SK-N-SH (cell line): ENCODE measurements at regions not wholly inside any gene's neighbourhood (a gene's known extent, or its start where the extent isn't known, plus 50 kb on each side); places are given as distances from the start of the nearest gene placed in this dataset.

Experiments used
- JUND ChIP-seq: IDR thresholded peaks from 2 replicates; pipeline ENCODE4 v1.4.0; 2012
- TAF1 ChIP-seq: IDR thresholded peaks from 2 replicates; pipeline ENCODE4 v1.6.1; 2012; ENCODE audit warnings: low read depth, mild to moderate bottlenecking, low read length, moderate library complexity, borderline replicate concordance
- TEAD4 ChIP-seq: IDR thresholded peaks from 2 replicates; pipeline ENCODE4 v1.4.0; 2012; ENCODE audit warnings: mild to moderate bottlenecking, borderline replicate concordance; ENCODE audit not compliant: insufficient read depth
- TF ChIP-seq, protein P1 (sequence below): fragments of 200-600 bp; sonication (generic); IDR thresholded peaks from 2 replicates; pipeline ENCODE4 v1.6.1; 2017; ENCODE audit warnings: antibody characterized with exemption, mild to moderate bottlenecking, moderate library complexity
- TF ChIP-seq, protein P2 (sequence below): fragments of 150-350 bp; IDR thresholded peaks from 2 replicates; pipeline ENCODE4 v1.6.1; 2016; ENCODE audit warnings: mild to moderate bottlenecking, low read depth, low read length

DNA sequence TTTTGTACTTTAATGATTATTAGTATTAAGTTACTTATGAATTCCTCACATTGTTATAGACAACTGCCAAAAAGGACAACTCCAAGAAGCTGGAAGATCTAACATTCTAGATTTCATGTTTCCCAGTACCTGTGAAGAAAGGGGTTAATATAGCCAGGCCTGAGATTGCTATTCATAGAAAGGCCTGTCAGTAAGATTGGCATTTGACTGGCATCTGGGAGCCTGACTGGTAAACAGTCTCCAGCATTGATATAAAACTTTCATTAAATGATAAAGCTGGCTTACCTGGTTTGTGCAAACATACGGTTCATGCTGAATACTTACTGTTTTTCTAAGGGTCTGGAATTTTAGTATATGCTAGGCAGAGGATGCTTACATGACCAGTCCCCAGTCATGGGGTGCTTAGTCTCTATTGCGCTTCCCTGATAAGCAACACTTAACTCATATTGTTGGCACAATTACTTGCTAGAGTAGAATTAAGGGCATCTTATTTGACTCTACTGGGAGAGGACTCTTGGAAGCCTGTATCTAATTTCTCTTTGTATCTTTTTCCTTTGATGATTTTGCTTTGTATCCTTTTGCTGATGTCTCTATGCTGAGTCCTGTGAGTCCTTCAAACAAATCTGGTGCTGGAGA is 340.4 kb upstream of the SEMA6A start:
- TF ChIP-seq, protein P1, sequence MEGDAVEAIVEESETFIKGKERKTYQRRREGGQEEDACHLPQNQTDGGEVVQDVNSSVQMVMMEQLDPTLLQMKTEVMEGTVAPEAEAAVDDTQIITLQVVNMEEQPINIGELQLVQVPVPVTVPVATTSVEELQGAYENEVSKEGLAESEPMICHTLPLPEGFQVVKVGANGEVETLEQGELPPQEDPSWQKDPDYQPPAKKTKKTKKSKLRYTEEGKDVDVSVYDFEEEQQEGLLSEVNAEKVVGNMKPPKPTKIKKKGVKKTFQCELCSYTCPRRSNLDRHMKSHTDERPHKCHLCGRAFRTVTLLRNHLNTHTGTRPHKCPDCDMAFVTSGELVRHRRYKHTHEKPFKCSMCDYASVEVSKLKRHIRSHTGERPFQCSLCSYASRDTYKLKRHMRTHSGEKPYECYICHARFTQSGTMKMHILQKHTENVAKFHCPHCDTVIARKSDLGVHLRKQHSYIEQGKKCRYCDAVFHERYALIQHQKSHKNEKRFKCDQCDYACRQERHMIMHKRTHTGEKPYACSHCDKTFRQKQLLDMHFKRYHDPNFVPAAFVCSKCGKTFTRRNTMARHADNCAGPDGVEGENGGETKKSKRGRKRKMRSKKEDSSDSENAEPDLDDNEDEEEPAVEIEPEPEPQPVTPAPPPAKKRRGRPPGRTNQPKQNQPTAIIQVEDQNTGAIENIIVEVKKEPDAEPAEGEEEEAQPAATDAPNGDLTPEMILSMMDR = no peak
- no peak for TF ChIP-seq JUND
- TF ChIP-seq, protein P2, sequence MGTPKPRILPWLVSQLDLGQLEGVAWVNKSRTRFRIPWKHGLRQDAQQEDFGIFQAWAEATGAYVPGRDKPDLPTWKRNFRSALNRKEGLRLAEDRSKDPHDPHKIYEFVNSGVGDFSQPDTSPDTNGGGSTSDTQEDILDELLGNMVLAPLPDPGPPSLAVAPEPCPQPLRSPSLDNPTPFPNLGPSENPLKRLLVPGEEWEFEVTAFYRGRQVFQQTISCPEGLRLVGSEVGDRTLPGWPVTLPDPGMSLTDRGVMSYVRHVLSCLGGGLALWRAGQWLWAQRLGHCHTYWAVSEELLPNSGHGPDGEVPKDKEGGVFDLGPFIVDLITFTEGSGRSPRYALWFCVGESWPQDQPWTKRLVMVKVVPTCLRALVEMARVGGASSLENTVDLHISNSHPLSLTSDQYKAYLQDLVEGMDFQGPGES = no peak
- TF ChIP-seq TAF1 = no peak
- no peak for TF ChIP-seq TEAD4
